ENCODE measurements at regions not wholly inside any gene's neighbourhood (a gene's known extent, or its start where the extent isn't known, plus 50 kb on each side); places are given as distances from the start of the nearest gene placed in this dataset.
A peak's percentile ranks its signal among the peaks of the same experiment; 100 is the strongest.

- H3K4me1 ChIP-seq (ENCODE audit: control insufficient read depth, insufficient read depth, low read length): no peaks in the 10 kb centered on the region
- no peak overlapping the region for H3K9ac ChIP-seq (ENCODE audit: low read length in 2 of 2)
- H3K27me3 ChIP-seq (ENCODE audit: control insufficient read depth in 1 of 2, insufficient read depth in 2 of 2, low read length in 2 of 2): no peaks in the 10 kb centered on the region
- peaks cover 3 to 6% of the 10 kb centered on the region in 2 donors for H3K9me3 ChIP-seq (ENCODE audit: control insufficient read depth in 2 of 2, low read length in 2 of 2)
- H3K4me3 ChIP-seq (ENCODE audit: low read length in 2 of 2): no peak overlapping the region
- no peaks in the 10 kb centered on the region for H3K36me3 ChIP-seq (ENCODE audit: control insufficient read depth in 2 of 2, insufficient read depth in 2 of 2, low read length in 2 of 2)
- no peak overlapping the region for H3K27ac ChIP-seq (ENCODE audit: low read length)
Measured at GRCh38 chr4:159652871-159653270, 550.0 kb downstream of the RAPGEF2 start.

GRCh38 chr4:159655547-159655946, 552.7 kb downstream of the RAPGEF2 start:
- H3K4me1 ChIP-seq (ENCODE audit: control insufficient read depth, insufficient read depth, low read length): no peaks in the 10 kb centered on the region
- no peak overlapping the region for H3K4me3 ChIP-seq (ENCODE audit: low read length in 2 of 2)
- no peak overlapping the region for H3K27ac ChIP-seq (ENCODE audit: low read length)
- no peak overlapping the region for H3K9ac ChIP-seq (ENCODE audit: low read length in 2 of 2)
- H3K36me3 ChIP-seq (ENCODE audit: control insufficient read depth in 2 of 2, insufficient read depth in 2 of 2, low read length in 2 of 2): no peaks in the 10 kb centered on the region
- H3K27me3 ChIP-seq (ENCODE audit: control insufficient read depth in 1 of 2, insufficient read depth in 2 of 2, low read length in 2 of 2): no peaks in the 10 kb centered on the region
- no peaks in the 10 kb centered on the region for H3K9me3 ChIP-seq (ENCODE audit: control insufficient read depth in 2 of 2, low read length in 2 of 2)

- H3K27ac ChIP-seq (ENCODE audit: low read length): no peak overlapping the region
- no peak overlapping the region for H3K9ac ChIP-seq (ENCODE audit: low read length in 2 of 2)
- no peaks in the 10 kb centered on the region for H3K9me3 ChIP-seq (ENCODE audit: control insufficient read depth in 2 of 2, low read length in 2 of 2)
- H3K36me3 ChIP-seq (ENCODE audit: control insufficient read depth in 2 of 2, insufficient read depth in 2 of 2, low read length in 2 of 2): no peaks in the 10 kb centered on the region
- no peaks in the 10 kb centered on the region for H3K27me3 ChIP-seq (ENCODE audit: control insufficient read depth in 1 of 2, insufficient read depth in 2 of 2, low read length in 2 of 2)
- no peak overlapping the region for H3K4me3 ChIP-seq (ENCODE audit: low read length in 2 of 2)
- no peaks in the 10 kb centered on the region for H3K4me1 ChIP-seq (ENCODE audit: control insufficient read depth, insufficient read depth, low read length)
Measured at GRCh38 chr4:159669094-159669493, 566.2 kb downstream of the RAPGEF2 start.

- H3K4me3 ChIP-seq (ENCODE audit: low read length in 2 of 2): no peak overlapping the region
- H3K27me3 ChIP-seq (ENCODE audit: control insufficient read depth in 1 of 2, insufficient read depth in 2 of 2, low read length in 2 of 2): no peaks in the 10 kb centered on the region
- no peak overlapping the region for H3K27ac ChIP-seq (ENCODE audit: low read length)
- no peaks in the 10 kb centered on the region for H3K9me3 ChIP-seq (ENCODE audit: control insufficient read depth in 2 of 2, low read length in 2 of 2)
- no peaks in the 10 kb centered on the region for H3K36me3 ChIP-seq (ENCODE audit: control insufficient read depth in 2 of 2, insufficient read depth in 2 of 2, low read length in 2 of 2)
- H3K9ac ChIP-seq (ENCODE audit: low read length in 2 of 2): no peak overlapping the region
- no peaks in the 10 kb centered on the region for H3K4me1 ChIP-seq (ENCODE audit: control insufficient read depth, insufficient read depth, low read length)
Measured at GRCh38 chr4:159673221-159673620, 570.3 kb downstream of the RAPGEF2 start.

DNA sequence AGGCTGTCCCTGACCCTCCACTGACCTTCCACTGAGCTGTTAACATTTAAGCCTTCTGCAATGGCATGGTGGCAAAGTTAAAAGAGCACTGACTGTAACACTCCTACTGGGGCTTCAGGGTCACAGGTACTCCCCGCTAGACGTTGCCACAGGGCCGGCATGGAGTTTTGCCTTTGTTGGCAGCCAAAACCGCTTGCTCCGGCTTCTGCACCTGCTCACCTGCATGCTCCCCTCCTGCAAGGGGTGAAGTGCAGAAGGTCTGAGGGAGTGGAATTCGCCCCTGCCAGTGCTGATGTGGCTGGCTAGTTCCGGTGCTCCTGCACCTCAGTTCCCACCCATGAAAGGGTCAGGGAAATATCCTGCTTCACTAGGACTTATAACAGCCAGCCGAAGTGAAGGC, 571.4 kb downstream of the RAPGEF2 start:
- no peaks in the 10 kb centered on the region for H3K4me1 ChIP-seq (ENCODE audit: control insufficient read depth, insufficient read depth, low read length)
- no peaks in the 10 kb centered on the region for H3K36me3 ChIP-seq (ENCODE audit: control insufficient read depth in 2 of 2, insufficient read depth in 2 of 2, low read length in 2 of 2)
- H3K27ac ChIP-seq (ENCODE audit: low read length): no peak overlapping the region
- H3K27me3 ChIP-seq (ENCODE audit: control insufficient read depth in 1 of 2, insufficient read depth in 2 of 2, low read length in 2 of 2): no peaks in the 10 kb centered on the region
- H3K4me3 ChIP-seq (ENCODE audit: low read length in 2 of 2): no peak overlapping the region
- H3K9ac ChIP-seq (ENCODE audit: low read length in 2 of 2): no peak overlapping the region
- H3K9me3 ChIP-seq (ENCODE audit: control insufficient read depth in 2 of 2, low read length in 2 of 2): no peaks in the 10 kb centered on the region

GRCh38 chr4:159677521-159677920, 574.6 kb downstream of the RAPGEF2 start:
- Histone ChIP-seq H3K9ac (ENCODE audit: low read length in 2 of 2) (no peak overlapping the region), H3K27ac (ENCODE audit: low read length) (no peak overlapping the region), H3K9me3 (ENCODE audit: control insufficient read depth in 2 of 2, low read length in 2 of 2) (no peaks in the 10 kb centered on the region), H3K36me3 (ENCODE audit: control insufficient read depth in 2 of 2, insufficient read depth in 2 of 2, low read length in 2 of 2) (no peaks in the 10 kb centered on the region), H3K4me1 (ENCODE audit: control insufficient read depth, insufficient read depth, low read length) (no peaks in the 10 kb centered on the region), H3K27me3 (ENCODE audit: control insufficient read depth in 1 of 2, insufficient read depth in 2 of 2, low read length in 2 of 2) (no peaks in the 10 kb centered on the region), H3K4me3 (ENCODE audit: low read length in 2 of 2) (no peak overlapping the region)

- Histone ChIP-seq H3K27ac (ENCODE audit: low read length) (no peak overlapping the region), H3K27me3 (ENCODE audit: control insufficient read depth in 1 of 2, insufficient read depth in 2 of 2, low read length in 2 of 2) (no peaks in the 10 kb centered on the region), H3K4me1 (ENCODE audit: control insufficient read depth, insufficient read depth, low read length) (no peaks in the 10 kb centered on the region), H3K9ac (ENCODE audit: low read length in 2 of 2) (no peak overlapping the region), H3K36me3 (ENCODE audit: control insufficient read depth in 2 of 2, insufficient read depth in 2 of 2, low read length in 2 of 2) (no peaks in the 10 kb centered on the region), H3K9me3 (ENCODE audit: control insufficient read depth in 2 of 2, low read length in 2 of 2) (no peaks in the 10 kb centered on the region), H3K4me3 (ENCODE audit: low read length in 2 of 2) (no peak overlapping the region)
Measured at GRCh38 chr4:159682996-159683395, 580.1 kb downstream of the RAPGEF2 start.

GRCh38 chr4:159684061-159684460, 581.2 kb downstream of the RAPGEF2 start:
- H3K27ac ChIP-seq (ENCODE audit: low read length): no peak overlapping the region
- no peaks in the 10 kb centered on the region for H3K36me3 ChIP-seq (ENCODE audit: control insufficient read depth in 2 of 2, insufficient read depth in 2 of 2, low read length in 2 of 2)
- no peaks in the 10 kb centered on the region for H3K27me3 ChIP-seq (ENCODE audit: control insufficient read depth in 1 of 2, insufficient read depth in 2 of 2, low read length in 2 of 2)
- H3K9ac ChIP-seq (ENCODE audit: low read length in 2 of 2): no peak overlapping the region
- no peak overlapping the region for H3K4me3 ChIP-seq (ENCODE audit: low read length in 2 of 2)
- no peaks in the 10 kb centered on the region for H3K9me3 ChIP-seq (ENCODE audit: control insufficient read depth in 2 of 2, low read length in 2 of 2)
- no peaks in the 10 kb centered on the region for H3K4me1 ChIP-seq (ENCODE audit: control insufficient read depth, insufficient read depth, low read length)

GRCh38 chr4:159685340-159686092, 582.6 kb downstream of the RAPGEF2 start:
- no peak overlapping the region for H3K27ac ChIP-seq (ENCODE audit: low read length)
- no peaks in the 10 kb centered on the region for H3K4me1 ChIP-seq (ENCODE audit: control insufficient read depth, insufficient read depth, low read length)
- peak overlapping the region in 1 of 2 donors; percentile 3 for H3K4me3 ChIP-seq (ENCODE audit: low read length in 2 of 2)
- H3K27me3 ChIP-seq (ENCODE audit: control insufficient read depth in 1 of 2, insufficient read depth in 2 of 2, low read length in 2 of 2): no peaks in the 10 kb centered on the region
- H3K36me3 ChIP-seq (ENCODE audit: control insufficient read depth in 2 of 2, insufficient read depth in 2 of 2, low read length in 2 of 2): no peaks in the 10 kb centered on the region
- no peaks in the 10 kb centered on the region for H3K9me3 ChIP-seq (ENCODE audit: control insufficient read depth in 2 of 2, low read length in 2 of 2)
- no peak overlapping the region for H3K9ac ChIP-seq (ENCODE audit: low read length in 2 of 2)

DNA sequence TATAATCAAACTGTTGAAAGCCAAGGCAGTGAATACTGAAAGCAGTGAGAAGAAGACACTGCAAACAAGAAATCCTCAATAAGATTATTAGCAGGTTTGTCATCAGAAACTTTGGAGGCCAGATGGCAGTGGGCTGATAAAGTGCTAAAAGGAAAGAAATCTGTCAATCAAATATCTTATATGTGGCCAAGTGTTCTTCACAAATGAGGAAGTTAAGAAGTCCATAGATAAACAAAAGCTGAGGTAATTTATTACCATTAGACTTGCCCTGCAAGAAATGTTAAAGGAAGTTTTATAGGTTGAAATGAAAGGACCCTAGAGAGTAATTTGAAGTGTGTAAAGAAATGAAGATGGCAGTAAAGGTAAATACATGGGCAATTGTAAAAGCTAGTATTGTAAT, 586.6 kb downstream of the RAPGEF2 start:
- Histone ChIP-seq H3K4me3 (ENCODE audit: low read length in 2 of 2) (no peak overlapping the region), H3K27me3 (ENCODE audit: control insufficient read depth in 1 of 2, insufficient read depth in 2 of 2, low read length in 2 of 2) (no peaks in the 10 kb centered on the region), H3K27ac (ENCODE audit: low read length) (no peak overlapping the region), H3K9ac (ENCODE audit: low read length in 2 of 2) (no peak overlapping the region), H3K36me3 (ENCODE audit: control insufficient read depth in 2 of 2, insufficient read depth in 2 of 2, low read length in 2 of 2) (no peaks in the 10 kb centered on the region), H3K9me3 (ENCODE audit: control insufficient read depth in 2 of 2, low read length in 2 of 2) (peaks cover 0 to 4% of the 10 kb centered on the region in 2 donors), H3K4me1 (ENCODE audit: control insufficient read depth, insufficient read depth, low read length) (no peaks in the 10 kb centered on the region)
